GM12891 (cell line): ENCODE measurements at regions not wholly inside any gene's neighbourhood (a gene's known extent, or its start where the extent isn't known, plus 50 kb on each side); places are given as distances from the start of the nearest gene placed in this dataset.

ENCODE experiments used
- PAX5 ChIP-seq: IDR thresholded peaks from 2 replicates; pipeline ENCODE4 v1.6.1; 2011; ENCODE audit warnings: low read length, moderate library complexity, mild to moderate bottlenecking; ENCODE audit not compliant: insufficient read depth, severe bottlenecking
- POLR2A ChIP-seq: IDR thresholded peaks from 2 replicates; pipeline ENCODE4 v1.6.1; 2011; ENCODE audit warnings: low read depth, low read length, control low read depth
- POLR2AphosphoS5 ChIP-seq: IDR thresholded peaks from 2 replicates; pipeline ENCODE4 v1.6.1; 2011; ENCODE audit warnings: low read depth, low read length, control low read depth
- SPI1 ChIP-seq: IDR thresholded peaks from 2 replicates; pipeline ENCODE4 v1.6.1; 2011; ENCODE audit warnings: low read depth, low read length, control low read depth
- TAF1 ChIP-seq: IDR thresholded peaks from 2 replicates; pipeline ENCODE4 v1.6.1; 2011; ENCODE audit warnings: low read depth, low read length, control low read depth

DNA sequence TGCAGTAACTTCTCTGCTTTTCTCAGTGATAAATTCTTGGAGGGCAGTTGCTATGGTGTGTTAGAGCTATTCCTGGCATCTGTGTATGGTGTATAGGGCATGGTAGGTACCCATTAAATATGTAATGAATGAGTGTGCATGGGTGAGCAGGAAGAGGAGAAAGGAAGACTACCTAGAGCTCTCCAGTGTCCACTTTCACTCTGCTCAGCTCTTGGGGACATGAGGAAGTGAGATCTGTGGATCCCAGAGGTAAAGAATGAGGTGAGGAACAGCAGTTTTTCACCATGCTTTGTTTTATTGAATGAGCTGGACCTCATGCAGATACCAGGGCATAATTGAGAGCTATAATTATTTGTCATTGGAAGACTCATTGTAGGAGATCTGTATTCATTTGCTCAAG is 444.8 kb upstream of the RGS6 start:
- TF ChIP-seq POLR2AphosphoS5 (no peak), TAF1 (no peak), SPI1 (peak; percentile 82), POLR2A (no peak), PAX5 (no peak)
